Small intestine (tissue), 7 donors: ENCODE measurements at regions not wholly inside any gene's neighbourhood (a gene's known extent, or its start where the extent isn't known, plus 50 kb on each side); places are given as distances from the start of the nearest gene placed in this dataset.

Experiments used
- DNase-seq, 2 donors: peaks; one replicate each; pipeline versions ENCODE4 v3.0.0 to v3.0.0-alpha.2; 2013
- FAIRE-seq: peaks from 2 replicates; lab custom pipeline; 2012; peaks lifted over from hg19 to GRCh38; lab: Jason Lieb, UNC
- H3K27ac ChIP-seq, 3 donors: one replicate each; pipeline ENCODE4 v1.5.1; 2013; ENCODE audit warnings: low read length in 2 of 3, mild to moderate bottlenecking in 2 of 3, control low read depth in 1 of 3, inconsistent platforms in 1 of 3, low read depth in 1 of 3, moderate library complexity in 1 of 3
- H3K27me3 ChIP-seq, 3 donors: one replicate each; pipeline ENCODE4 v1.6.1; 2013; ENCODE audit warnings: low read length in 3 of 3, inconsistent platforms in 1 of 3; ENCODE audit not compliant: control insufficient read depth in 3 of 3, insufficient read depth in 3 of 3
- H3K36me3 ChIP-seq, 3 donors: one replicate each; pipeline ENCODE4 v1.6.1; 2013; ENCODE audit warnings: low read length in 3 of 3, inconsistent platforms in 1 of 3, low read depth in 1 of 3, mild to moderate bottlenecking in 1 of 3, moderate library complexity in 1 of 3; ENCODE audit not compliant: control insufficient read depth in 3 of 3, insufficient read depth in 2 of 3
- H3K4me1 ChIP-seq, 3 donors: one replicate each; pipeline ENCODE4 v1.6.1; 2013; ENCODE audit warnings: low read length in 2 of 3, inconsistent platforms in 1 of 3, low read depth in 1 of 3, mild to moderate bottlenecking in 1 of 3, moderate library complexity in 1 of 3; ENCODE audit not compliant: control insufficient read depth in 3 of 3, insufficient read depth in 2 of 3
- H3K4me3 ChIP-seq, 3 donors: one replicate each; pipeline ENCODE4 v1.5.1; 2013; ENCODE audit warnings: low read length in 3 of 3, control low read depth in 1 of 3, inconsistent platforms in 1 of 3, low read depth in 1 of 3, mild to moderate bottlenecking in 1 of 3, moderate library complexity in 1 of 3
- H3K9me3 ChIP-seq, 2 donors: one replicate each; pipeline ENCODE4 v1.6.1; 2013; ENCODE audit warnings: low read depth in 1 of 2, low read length in 1 of 2; ENCODE audit not compliant: control insufficient read depth in 2 of 2, insufficient read depth in 1 of 2
- WGBS, 3 donors: extraction: QIAGEN DNeasy Blood & Tissue Kit; methylation state at CpG; one replicate each; pipeline ENCODE4 v1.1.7; 2013; 5-methylcytosine and 5-hydroxymethylcytosine counted together
- donor health status: healthy with polysubstance abuse.
- donor health status: control.
- donor health status: control.
- donor health status: Bipolar disorder and iron deficiency.
- donor health status: healthy.

DNA sequence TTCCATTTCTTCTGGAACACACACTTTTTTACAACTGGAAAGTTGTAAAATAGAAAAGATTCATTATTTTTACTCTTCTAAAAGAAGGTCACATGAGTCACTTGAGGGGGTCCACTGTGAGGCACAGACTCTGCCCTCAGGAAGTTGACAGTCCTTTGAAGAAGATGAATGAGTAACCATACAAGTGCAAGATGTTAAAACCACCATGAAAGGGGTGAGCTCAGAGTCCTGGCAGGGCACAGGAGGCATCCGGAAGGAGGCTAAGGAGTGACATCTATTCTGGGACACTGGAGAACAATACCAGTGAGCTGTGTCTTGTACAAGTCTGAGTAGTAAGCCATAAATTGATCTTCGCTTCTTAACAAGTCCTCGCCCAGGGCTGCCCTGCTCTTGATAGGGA is 126.0 kb upstream of the FRMD6 start:
- DNase-seq: no peak
- 57 to 82% (median 61%) methylated on average over 3 of the region's 3 CpGs for WGBS, 3 donors
- Histone ChIP-seq H3K4me3 (no peak overlapping the region), H3K36me3 (no peaks in the 10 kb centered on the region), H3K4me1 (no peaks in the 10 kb centered on the region), H3K27ac (no peak overlapping the region), H3K9me3 (no peaks in the 10 kb centered on the region), H3K27me3 (no peaks in the 10 kb centered on the region)
- FAIRE-seq: no peak

DNA sequence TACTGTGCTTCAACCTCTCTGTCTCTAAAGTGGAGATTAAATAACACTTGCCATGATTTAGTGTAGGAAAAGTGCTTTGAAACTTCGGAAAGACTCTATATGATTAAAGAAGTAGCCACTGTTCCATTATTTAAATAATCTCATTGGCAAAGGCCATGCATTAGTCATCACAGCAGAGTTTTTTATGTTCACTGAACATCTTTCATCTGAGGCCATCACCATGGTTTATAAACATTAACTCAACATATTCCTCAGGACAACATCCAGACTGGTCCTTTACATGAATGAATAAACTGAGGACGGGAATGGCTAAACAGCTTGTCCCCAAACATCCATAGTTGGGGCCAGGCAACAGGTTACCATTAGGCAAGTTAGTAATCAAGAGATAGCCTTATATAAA is 124.6 kb upstream of the FRMD6 start:
- Histone ChIP-seq H3K27ac (no peak overlapping the region), H3K36me3 (no peaks in the 10 kb centered on the region), H3K27me3 (no peaks in the 10 kb centered on the region), H3K4me1 (no peaks in the 10 kb centered on the region), H3K4me3 (no peak overlapping the region), H3K9me3 (no peaks in the 10 kb centered on the region)
- no peak for FAIRE-seq
- whole genome bisulfite sequencing, 3 donors: 56 to 68% (median 61%) methylated on average over 2 of the region's 2 CpGs
- no peak for DNase-seq

GRCh38 chr14:51529736-51530135 is 122.0 kb upstream of the FRMD6 start:
- FAIRE-seq (no peak), DNase-seq (no peak)
- WGBS, 3 donors: 6 to 23% (median 13%) methylated on average over 1 of the region's 1 CpG
- no peaks in the 10 kb centered on the region for H3K36me3 ChIP-seq
- H3K9me3 ChIP-seq: no peaks in the 10 kb centered on the region
- no peak overlapping the region for H3K4me3 ChIP-seq
- no peaks in the 10 kb centered on the region for H3K27me3 ChIP-seq
- H3K4me1 ChIP-seq: no peaks in the 10 kb centered on the region
- H3K27ac ChIP-seq: no peak overlapping the region

DNA sequence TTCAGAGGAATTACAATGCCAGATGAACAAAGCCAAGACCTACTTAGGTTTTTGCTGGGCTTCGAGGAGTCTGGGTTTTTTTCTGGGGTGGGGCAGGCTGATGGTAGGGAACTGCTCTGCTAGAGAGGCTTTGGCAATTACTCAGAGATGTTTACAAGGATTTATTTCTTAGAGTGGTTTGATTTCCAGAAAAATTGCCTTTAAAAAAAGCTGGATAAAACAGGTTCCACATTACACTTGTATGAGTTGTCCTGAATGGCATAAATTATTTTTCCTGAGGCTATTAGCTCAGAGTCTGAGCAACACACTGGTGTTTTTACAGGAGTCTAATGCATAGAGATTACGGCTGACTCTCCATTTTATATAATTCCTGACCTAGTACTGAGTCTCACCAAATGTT is 118.5 kb upstream of the FRMD6 start:
- DNase-seq (no peak), FAIRE-seq (no peak)
- Histone ChIP-seq H3K4me3 (no peak overlapping the region), H3K36me3 (no peaks in the 10 kb centered on the region), H3K4me1 (no peaks in the 10 kb centered on the region), H3K27ac (no peak overlapping the region), H3K9me3 (no peaks in the 10 kb centered on the region), H3K27me3 (no peaks in the 10 kb centered on the region)
- 65 to 78% (median 69%) methylated on average over 2 of the region's 2 CpGs for WGBS, 3 donors

- Histone ChIP-seq H3K27ac (no peak overlapping the region), H3K4me3 (no peak overlapping the region), H3K4me1 (no peaks in the 10 kb centered on the region), H3K27me3 (no peaks in the 10 kb centered on the region), H3K36me3 (no peaks in the 10 kb centered on the region), H3K9me3 (no peaks in the 10 kb centered on the region)
- WGBS, 3 donors: 66 to 84% (median 67%) methylated on average over 3 of the region's 3 CpGs
- DNase-seq: no peak
- no peak for FAIRE-seq
Observed at GRCh38 chr14:51533872-51534553, 117.7 kb upstream of the FRMD6 start.

GRCh38 chr14:51534610-51535011 is 117.1 kb upstream of the FRMD6 start:
- Histone ChIP-seq H3K36me3 (no peaks in the 10 kb centered on the region), H3K27ac (no peak overlapping the region), H3K4me1 (no peaks in the 10 kb centered on the region), H3K9me3 (no peaks in the 10 kb centered on the region), H3K4me3 (no peak overlapping the region), H3K27me3 (no peaks in the 10 kb centered on the region)
- DNase-seq (no peak), FAIRE-seq (no peak)
- WGBS, 3 donors: 40 to 45% (median 42%) methylated on average over 4 of the region's 4 CpGs

- no peak for FAIRE-seq
- Histone ChIP-seq H3K27me3 (no peaks in the 10 kb centered on the region), H3K4me3 (no peak overlapping the region), H3K36me3 (no peaks in the 10 kb centered on the region), H3K27ac (no peak overlapping the region), H3K4me1 (no peaks in the 10 kb centered on the region), H3K9me3 (no peaks in the 10 kb centered on the region)
- WGBS, 3 donors: 63 to 74% (median 66%) methylated on average over 2 of the region's 2 CpGs
- DNase-seq: no peak
Observed at GRCh38 chr14:51535443-51536044, 116.2 kb upstream of the FRMD6 start.

- WGBS, 3 donors: 85 to 92% (median 91%) methylated on average over 1 of the region's 1 CpG
- no peaks in the 10 kb centered on the region for H3K27me3 ChIP-seq
- H3K36me3 ChIP-seq: no peaks in the 10 kb centered on the region
- no peaks in the 10 kb centered on the region for H3K4me1 ChIP-seq
- H3K27ac ChIP-seq: no peak overlapping the region
- no peak for FAIRE-seq
- no peak overlapping the region for H3K4me3 ChIP-seq
- no peaks in the 10 kb centered on the region for H3K9me3 ChIP-seq
- no peak for DNase-seq
Observed at GRCh38 chr14:51538973-51539372, 112.7 kb upstream of the FRMD6 start.
